Endothelial cell (in vitro differentiated cells): ENCODE measurements at regions not wholly inside any gene's neighbourhood (a gene's known extent, or its start where the extent isn't known, plus 50 kb on each side); places are given as distances from the start of the nearest gene placed in this dataset.
"Not testable (repeated sequence)": the region's sequence is repeated elsewhere in the genome, so short reads cannot be mapped to it uniquely, and the experiment has no call there.

Source experiments
- DNase-seq: peaks from one replicate; pipeline ENCODE4 v3.0.0; 2021; ENCODE audit warnings: low spot score
- H3K27ac Mint-ChIP-seq: one replicate; pipeline ENCODE4 v1.8.0; 2021; ENCODE audit warnings: mixed read lengths, inconsistent platforms; ENCODE audit not compliant: unreplicated experiment
- H3K27me3 Mint-ChIP-seq: one replicate; pipeline ENCODE4 v1.8.0; 2021; ENCODE audit warnings: mild to moderate bottlenecking, moderate library complexity, mixed read lengths, inconsistent platforms; ENCODE audit not compliant: unreplicated experiment
- H3K36me3 Mint-ChIP-seq: one replicate; pipeline ENCODE4 v1.8.0; 2021; ENCODE audit warnings: mild to moderate bottlenecking, low read depth, mixed read lengths, inconsistent platforms; ENCODE audit not compliant: unreplicated experiment
- H3K4me1 Mint-ChIP-seq: one replicate; pipeline ENCODE4 v1.8.0; 2021; ENCODE audit warnings: mild to moderate bottlenecking, mixed read lengths, inconsistent platforms; ENCODE audit not compliant: unreplicated experiment
- H3K4me3 Mint-ChIP-seq: one replicate; pipeline ENCODE4 v1.8.0; 2021; ENCODE audit warnings: mild to moderate bottlenecking, mixed read lengths, inconsistent platforms; ENCODE audit not compliant: unreplicated experiment
- H3K9me3 Mint-ChIP-seq: one replicate; pipeline ENCODE4 v1.8.0; 2021; ENCODE audit warnings: mixed read lengths, inconsistent platforms; ENCODE audit not compliant: unreplicated experiment
- TF ChIP-seq, protein P1 (sequence below): fragments of 200-600 bp; sonication (generic); IDR thresholded peaks from one replicate; pipeline ENCODE4 v1.5.0; 2021; ENCODE audit warnings: antibody characterized with exemption; ENCODE audit not compliant: unreplicated experiment

DNA sequence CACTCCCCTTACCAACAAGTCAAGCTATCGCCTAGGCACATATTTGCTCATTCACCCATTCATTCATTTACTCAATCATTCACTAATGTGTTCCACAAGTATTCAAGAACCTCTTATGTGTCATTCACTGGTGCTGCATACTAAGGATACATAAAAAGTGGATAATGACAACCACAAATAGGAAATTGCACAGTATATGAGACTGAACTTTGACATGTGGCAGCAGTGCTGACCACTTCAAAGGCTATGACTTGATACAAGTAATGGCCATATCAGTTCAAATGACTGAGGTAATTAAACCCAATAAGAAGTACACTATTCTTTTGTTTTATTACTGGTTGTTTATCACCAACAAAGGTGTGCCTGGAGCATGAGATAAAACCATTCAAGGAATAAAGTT, 282.5 kb downstream of the KLHL13 start:
- TF ChIP-seq, protein P1, sequence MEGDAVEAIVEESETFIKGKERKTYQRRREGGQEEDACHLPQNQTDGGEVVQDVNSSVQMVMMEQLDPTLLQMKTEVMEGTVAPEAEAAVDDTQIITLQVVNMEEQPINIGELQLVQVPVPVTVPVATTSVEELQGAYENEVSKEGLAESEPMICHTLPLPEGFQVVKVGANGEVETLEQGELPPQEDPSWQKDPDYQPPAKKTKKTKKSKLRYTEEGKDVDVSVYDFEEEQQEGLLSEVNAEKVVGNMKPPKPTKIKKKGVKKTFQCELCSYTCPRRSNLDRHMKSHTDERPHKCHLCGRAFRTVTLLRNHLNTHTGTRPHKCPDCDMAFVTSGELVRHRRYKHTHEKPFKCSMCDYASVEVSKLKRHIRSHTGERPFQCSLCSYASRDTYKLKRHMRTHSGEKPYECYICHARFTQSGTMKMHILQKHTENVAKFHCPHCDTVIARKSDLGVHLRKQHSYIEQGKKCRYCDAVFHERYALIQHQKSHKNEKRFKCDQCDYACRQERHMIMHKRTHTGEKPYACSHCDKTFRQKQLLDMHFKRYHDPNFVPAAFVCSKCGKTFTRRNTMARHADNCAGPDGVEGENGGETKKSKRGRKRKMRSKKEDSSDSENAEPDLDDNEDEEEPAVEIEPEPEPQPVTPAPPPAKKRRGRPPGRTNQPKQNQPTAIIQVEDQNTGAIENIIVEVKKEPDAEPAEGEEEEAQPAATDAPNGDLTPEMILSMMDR, result no peak
- Mint-ChIP-seq H3K27ac (no peak overlapping the region), H3K36me3 (no peaks in the 10 kb centered on the region), H3K4me1 (no peaks in the 10 kb centered on the region), H3K4me3 (no peak overlapping the region), H3K9me3 (no peaks in the 10 kb centered on the region), H3K27me3 (no peaks in the 10 kb centered on the region)
- no peak for DNase-seq

DNA sequence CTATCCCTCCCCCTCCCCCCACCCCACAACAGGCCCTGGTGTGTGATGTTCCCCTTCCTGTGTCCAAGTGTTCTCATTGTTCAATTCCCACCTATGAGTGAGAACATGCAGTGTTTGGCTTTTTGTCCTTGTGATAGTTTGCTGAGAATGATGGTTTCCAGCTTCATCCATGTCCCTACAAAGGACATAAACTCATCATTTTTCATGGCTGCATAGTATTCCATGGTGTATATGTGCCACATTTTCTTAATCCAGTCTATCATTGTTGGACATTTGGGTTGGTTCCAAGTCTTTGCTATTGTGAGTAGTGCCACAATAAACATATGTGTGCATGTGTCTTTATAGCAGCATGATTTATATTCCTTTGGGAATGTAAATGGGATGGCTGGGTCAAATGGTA, 295.1 kb downstream of the KLHL13 start:
- not testable (repeated sequence) for H3K27ac Mint-ChIP-seq, H3K36me3 Mint-ChIP-seq, DNase-seq, H3K27me3 Mint-ChIP-seq, H3K9me3 Mint-ChIP-seq, H3K4me1 Mint-ChIP-seq, H3K4me3 Mint-ChIP-seq

DNA sequence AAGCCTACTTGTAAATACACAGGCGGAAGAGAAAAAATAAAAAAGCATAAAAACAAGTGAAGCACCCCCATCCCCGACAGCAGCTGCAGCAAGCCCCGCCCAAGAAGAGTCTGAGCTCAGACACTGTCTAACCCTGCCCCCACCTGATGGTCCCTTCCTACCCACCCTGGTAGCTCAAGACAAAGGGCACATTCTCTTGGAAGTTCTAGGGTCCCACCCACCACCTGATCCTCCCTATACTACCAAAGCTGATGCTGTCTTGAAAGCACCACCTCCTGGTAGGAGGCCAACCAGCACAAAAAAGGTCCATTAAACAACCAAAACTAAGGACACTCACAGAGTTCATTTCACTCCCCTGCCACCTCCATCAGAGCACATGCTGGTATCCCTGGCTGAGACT, 308.2 kb downstream of the KLHL13 start:
- Mint-ChIP-seq H3K4me3 (no peak overlapping the region), H3K4me1 (no peaks in the 10 kb centered on the region), H3K36me3 (no peaks in the 10 kb centered on the region), H3K27ac (no peak overlapping the region), H3K9me3 (no peaks in the 10 kb centered on the region), H3K27me3 (no peaks in the 10 kb centered on the region)
- TF ChIP-seq, protein P1, result no peak
- DNase-seq, result no peak

DNA sequence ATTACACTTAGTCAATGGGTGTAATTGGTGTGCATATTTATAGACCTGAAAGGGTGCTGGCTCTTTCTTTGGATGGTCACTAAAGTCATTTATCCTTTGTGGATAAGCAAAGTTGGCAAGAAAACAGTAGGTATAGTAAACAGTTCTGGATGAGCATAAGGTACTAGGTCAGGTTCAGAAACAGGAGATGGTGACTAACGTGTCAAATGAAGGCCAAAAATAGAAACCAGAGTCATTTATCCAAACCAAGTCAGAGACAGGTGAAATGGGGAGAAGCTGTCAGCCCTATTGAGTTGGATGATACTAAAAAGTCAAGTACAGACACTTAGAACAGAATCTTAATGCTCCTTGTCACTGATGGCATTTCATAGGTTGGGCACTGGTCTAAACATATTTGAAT, 313.1 kb downstream of the KLHL13 start:
- Mint-ChIP-seq H3K9me3 (no peaks in the 10 kb centered on the region), H3K4me3 (no peak overlapping the region), H3K27ac (no peak overlapping the region), H3K36me3 (no peaks in the 10 kb centered on the region), H3K4me1 (no peaks in the 10 kb centered on the region), H3K27me3 (no peaks in the 10 kb centered on the region)
- TF ChIP-seq, protein P1, result no peak
- no peak for DNase-seq

DNA sequence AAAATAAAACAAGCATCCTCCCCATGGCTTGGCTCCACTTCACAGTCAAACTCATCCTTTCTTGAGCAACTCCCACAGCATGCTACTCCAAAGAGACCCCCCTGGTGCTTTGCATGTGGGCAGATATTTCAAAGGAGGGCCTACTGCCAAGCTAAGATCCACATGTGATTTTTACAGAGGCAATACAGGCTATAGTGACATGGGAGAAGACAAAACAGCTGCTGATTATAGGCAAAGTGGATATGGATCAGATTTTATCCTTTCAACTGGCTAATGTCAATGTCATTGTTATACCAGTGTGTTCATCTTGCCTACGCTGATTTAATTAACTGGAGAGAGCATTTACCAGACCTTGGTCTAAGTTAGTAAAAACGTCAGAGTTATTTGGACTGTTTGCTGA, 328.3 kb downstream of the KLHL13 start:
- Mint-ChIP-seq H3K27ac (no peak overlapping the region), H3K9me3 (no peaks in the 10 kb centered on the region), H3K27me3 (no peaks in the 10 kb centered on the region), H3K36me3 (no peaks in the 10 kb centered on the region), H3K4me3 (no peak overlapping the region), H3K4me1 (peaks cover 7% of the 10 kb centered on the region)
- TF ChIP-seq, protein P1, result no peak
- DNase-seq, result no peak

DNA sequence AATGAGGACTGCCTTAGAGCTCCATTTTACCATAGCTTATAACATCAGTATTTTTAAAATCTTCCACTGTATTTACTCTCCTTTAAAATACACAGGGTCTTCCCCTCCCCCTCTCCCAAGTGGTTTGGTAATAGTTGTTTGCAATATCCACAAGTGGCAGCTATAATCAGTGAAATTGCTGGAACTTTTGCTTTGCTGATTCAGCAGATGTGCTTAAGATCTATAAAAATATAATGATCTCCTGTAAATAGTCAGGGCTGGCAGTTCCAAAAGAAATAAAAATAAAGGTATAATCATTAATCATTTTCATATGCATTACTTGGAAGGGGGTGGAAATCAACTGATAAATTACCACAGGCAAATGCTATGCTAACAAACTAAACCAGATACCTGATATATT, 345.2 kb downstream of the KLHL13 start:
- no peaks in the 10 kb centered on the region for H3K36me3 Mint-ChIP-seq
- H3K27me3 Mint-ChIP-seq, result no peaks in the 10 kb centered on the region
- H3K27ac Mint-ChIP-seq, result no peak overlapping the region
- TF ChIP-seq, protein P1, result no peak
- no peaks in the 10 kb centered on the region for H3K4me1 Mint-ChIP-seq
- H3K4me3 Mint-ChIP-seq, result no peak overlapping the region
- no peak for DNase-seq
- H3K9me3 Mint-ChIP-seq, result no peaks in the 10 kb centered on the region
